VCaP (cell line): ENCODE measurements at regions not wholly inside any gene's neighbourhood (a gene's known extent, or its start where the extent isn't known, plus 50 kb on each side); places are given as distances from the start of the nearest gene placed in this dataset.

Source experiments
- H3K27ac ChIP-seq: fragments of 450-650 bp; 2 replicates; pipeline ENCODE4 v1.5.1; 2017
- CTCF ChIP-seq: fragments of 450-650 bp; conservative IDR thresholded peaks from 2 replicates; pipeline ENCODE4 v1.5.1; 2017; ENCODE audit warnings: mild to moderate bottlenecking, moderate library complexity

- TF ChIP-seq CTCF: no peak
- H3K27ac ChIP-seq: no peak overlapping the region
Observed at GRCh38 chr11:116644941-116645305, 127.9 kb downstream of the BUD13 start.

- no peak for TF ChIP-seq CTCF
Observed at GRCh38 chr11:116644201-116644940, 128.4 kb downstream of the BUD13 start.

GRCh38 chr11:116643521-116643920, 129.3 kb downstream of the BUD13 start:
- no peak overlapping the region for H3K27ac ChIP-seq
- TF ChIP-seq CTCF: no peak

More at GRCh38 chr11:116644201-116644940, 128.4 kb downstream of the BUD13 start:
- H3K27ac ChIP-seq: no peak overlapping the region

GRCh38 chr11:116642902-116643301, 129.9 kb downstream of the BUD13 start:
- no peak for TF ChIP-seq CTCF
- no peak overlapping the region for H3K27ac ChIP-seq

GRCh38 chr11:116642481-116642880, 130.3 kb downstream of the BUD13 start:
- H3K27ac ChIP-seq: no peak overlapping the region
- no peak for TF ChIP-seq CTCF

- TF ChIP-seq CTCF: peak; percentile 98
- no peak overlapping the region for H3K27ac ChIP-seq
Observed at GRCh38 chr11:116641561-116642045, 131.2 kb downstream of the BUD13 start.

- TF ChIP-seq CTCF: no peak
- no peak overlapping the region for H3K27ac ChIP-seq
Observed at GRCh38 chr11:116640641-116641402, 132.0 kb downstream of the BUD13 start.
